ENCODE measurements at regions not wholly inside any gene's neighbourhood (a gene's known extent, or its start where the extent isn't known, plus 50 kb on each side); places are given as distances from the start of the nearest gene placed in this dataset.

- no peak for TF ChIP-seq CTCF (conservative IDR thresholded peaks at IDR 0.05; ENCODE audit: low read length)
- H3K4me3 ChIP-seq (ENCODE audit: low read length) = no peak overlapping the region
- no peak for DNase-seq (ENCODE audit: low read depth)
These were observed 329.0 kb upstream of the TMTC4 start for GRCh38 chr13:101003566-101003965.

GRCh38 chr13:100989392-100989791, 314.8 kb upstream of the TMTC4 start:
- DNase-seq (ENCODE audit: low read depth) = no peak
- H3K4me3 ChIP-seq (ENCODE audit: low read length) = no peak overlapping the region
- no peak for TF ChIP-seq CTCF (conservative IDR thresholded peaks at IDR 0.05; ENCODE audit: low read length)

GRCh38 chr13:100988921-100989320, 314.3 kb upstream of the TMTC4 start:
- H3K4me3 ChIP-seq (ENCODE audit: low read length) = no peak overlapping the region
- no peak for TF ChIP-seq CTCF (conservative IDR thresholded peaks at IDR 0.05; ENCODE audit: low read length)
- DNase-seq (ENCODE audit: low read depth) = no peak

GRCh38 chr13:100987948-100988347, 313.4 kb upstream of the TMTC4 start:
- peak; percentile 36 for DNase-seq (ENCODE audit: low read depth)
- H3K4me3 ChIP-seq (ENCODE audit: low read length) = no peak overlapping the region
- TF ChIP-seq CTCF (conservative IDR thresholded peaks at IDR 0.05; ENCODE audit: low read length) = peak; percentile 56

- no peak for DNase-seq (ENCODE audit: low read depth)
- no peak for TF ChIP-seq CTCF (conservative IDR thresholded peaks at IDR 0.05; ENCODE audit: low read length)
These were observed 312.0 kb upstream of the TMTC4 start for GRCh38 chr13:100986571-100986970.

GRCh38 chr13:100984085-100984705, 309.6 kb upstream of the TMTC4 start:
- no peak for TF ChIP-seq CTCF (conservative IDR thresholded peaks at IDR 0.05; ENCODE audit: low read length)
- DNase-seq (ENCODE audit: low read depth) = no peak
- H3K4me3 ChIP-seq (ENCODE audit: low read length) = no peak overlapping the region

More at GRCh38 chr13:100986571-100986970, 312.0 kb upstream of the TMTC4 start:
- no peak overlapping the region for H3K4me3 ChIP-seq (ENCODE audit: low read length)

GRCh38 chr13:100983111-100983510, 308.5 kb upstream of the TMTC4 start:
- TF ChIP-seq CTCF (conservative IDR thresholded peaks at IDR 0.05; ENCODE audit: low read length) = no peak
- DNase-seq (ENCODE audit: low read depth) = no peak

More at GRCh38 chr13:100983111-100983510, 308.5 kb upstream of the TMTC4 start:
- no peak overlapping the region for H3K4me3 ChIP-seq (ENCODE audit: low read length)

All from AG10803 (cell line).